ENCODE measurements at regions not wholly inside any gene's neighbourhood (a gene's known extent, or its start where the extent isn't known, plus 50 kb on each side); places are given as distances from the start of the nearest gene placed in this dataset.

GRCh38 chr16:61595605-61596004, 440.6 kb downstream of the CDH8 start:
- TF ChIP-seq NFIC (IDR thresholded peaks at IDR 0.05) (no peak), EGR1 (IDR thresholded peaks at IDR 0.05) (no peak), REST (IDR thresholded peaks at IDR 0.05; ENCODE audit: low read depth) (no peak), EP300 (IDR thresholded peaks at IDR 0.05; ENCODE audit: borderline replicate concordance) (no peak), FOXM1 (IDR thresholded peaks at IDR 0.05; ENCODE audit: borderline replicate concordance, low read depth) (no peak)
